GM18861 (cell line): ENCODE measurements at regions not wholly inside any gene's neighbourhood (a gene's known extent, or its start where the extent isn't known, plus 50 kb on each side); places are given as distances from the start of the nearest gene placed in this dataset.

ENCODE experiments used
- ATAC-seq: cut with Tn5 transposase; IDR thresholded peaks from one replicate; pipeline ENCODE4 v1.9.1; 2021; ENCODE audit not compliant: unreplicated experiment

GRCh38 chr6:109295774-109296156, 86.5 kb downstream of the CD164 start:
- ATAC-seq = no peak

GRCh38 chr6:109295109-109295773, 87.0 kb downstream of the CD164 start:
- no peak for ATAC-seq

GRCh38 chr6:109292983-109293586, 89.2 kb downstream of the CD164 start:
- no peak for ATAC-seq

- no peak for ATAC-seq
Observed at GRCh38 chr6:109292420-109292819, 89.8 kb downstream of the CD164 start.

GRCh38 chr6:109291902-109292301, 90.4 kb downstream of the CD164 start:
- ATAC-seq = no peak

GRCh38 chr6:109290143-109290931, 91.9 kb downstream of the CD164 start:
- ATAC-seq = no peak

GRCh38 chr6:109285366-109285765, 96.9 kb downstream of the CD164 start:
- ATAC-seq = no peak

- no peak for ATAC-seq
Observed at GRCh38 chr6:109284675-109285074, 97.6 kb downstream of the CD164 start.

GRCh38 chr6:109282756-109283155, 99.5 kb downstream of the CD164 start:
- ATAC-seq = no peak

- no peak for ATAC-seq
Observed at GRCh38 chr6:109279628-109280027, 102.6 kb downstream of the CD164 start.

- no peak for ATAC-seq
Observed at GRCh38 chr6:109271622-109272021, 110.6 kb downstream of the CD164 start.

GRCh38 chr6:109269953-109270517, 112.2 kb downstream of the CD164 start:
- no peak for ATAC-seq

- ATAC-seq = no peak
Observed at GRCh38 chr6:109269057-109269456, 113.2 kb downstream of the CD164 start.

- no peak for ATAC-seq
Observed at GRCh38 chr6:109265530-109265929, 116.7 kb downstream of the CD164 start.

GRCh38 chr6:109263873-109264700, 118.2 kb downstream of the CD164 start:
- ATAC-seq = no peak

- no peak for ATAC-seq
Observed at GRCh38 chr6:109262261-109262660, 120.0 kb downstream of the CD164 start.

GRCh38 chr6:109261811-109262210, 120.5 kb downstream of the CD164 start:
- ATAC-seq = no peak

GRCh38 chr6:109260701-109261100, 121.6 kb downstream of the CD164 start:
- ATAC-seq = no peak

- ATAC-seq = no peak
Observed at GRCh38 chr6:109260126-109260525, 122.1 kb downstream of the CD164 start.

GRCh38 chr6:109258129-109258528, 124.1 kb downstream of the CD164 start:
- ATAC-seq = no peak

- ATAC-seq = no peak
Observed at GRCh38 chr6:109257494-109257893, 124.8 kb downstream of the CD164 start.
